Endothelial cell of umbilical vein (primary cell): ENCODE measurements at regions not wholly inside any gene's neighbourhood (a gene's known extent, or its start where the extent isn't known, plus 50 kb on each side); places are given as distances from the start of the nearest gene placed in this dataset.
A peak's percentile ranks its signal among the peaks of the same experiment; 100 is the strongest.

Source experiments
- BruUV-seq: library from RNA; stranded (reverse); fragments of 400-500 nt; replicated peaks from 2 replicates; lab custom pipeline; 2021; lab: Mats Ljungman, UMichigan
- CTCF ChIA-PET: fragments of 300-600, 350-600 bp; sonication (Branson Sonifier 250); formaldehyde crosslinking; loops from one replicate; lab custom pipeline; 2021; ENCODE audit warnings: antibody characterized with exemption, inconsistent platforms; lab: Charles Lee
- POLR2A ChIA-PET: fragments of 300-600, 350-600 bp; sonication (Branson Sonifier 250); formaldehyde crosslinking; loops from one replicate; lab custom pipeline; 2021; ENCODE audit warnings: antibody characterized with exemption, inconsistent platforms; lab: Charles Lee
- DNase-seq: peaks from one replicate; pipeline ENCODE4 v3.0.0-alpha.2; 2011; ENCODE audit warnings: low read depth, low spot score
- FAIRE-seq: peaks from 2 replicates; lab custom pipeline; 2011; peaks lifted over from hg19 to GRCh38; lab: Jason Lieb, UNC
- H2AFZ ChIP-seq: 2 replicates; pipeline ENCODE4 v1.6.0; 2012; ENCODE audit warnings: low read depth, low read length, control low read depth, inconsistent platforms
- H3K27ac ChIP-seq: 2 replicates; pipeline ENCODE4 v1.5.1; 2011; ENCODE audit warnings: low read depth, mild to moderate bottlenecking, control low read depth, low read length, moderate library complexity; ENCODE audit not compliant: insufficient read depth
- H3K27me3 ChIP-seq, 2 experiments: 2 replicates each; pipeline versions ENCODE4 v1.6.0 to v1.6.1; 2011; ENCODE audit warnings: low read length in 2 of 2, mixed read lengths in 1 of 2; ENCODE audit not compliant: control insufficient read depth in 2 of 2, insufficient read depth in 2 of 2
- H3K36me3 ChIP-seq, 2 experiments: 2 replicates in 1 of 2; 3 replicates in 1 of 2; pipeline ENCODE4 v1.5.1; 2011; ENCODE audit warnings: low read length in 2 of 2, mild to moderate bottlenecking in 1 of 2, moderate library complexity in 1 of 2; ENCODE audit not compliant: control insufficient read depth in 2 of 2, insufficient read depth in 2 of 2; ENCODE audit errors: extremely low read depth in 1 of 2
- H3K4me1 ChIP-seq: 3 replicates; pipeline ENCODE4 v1.5.1; 2011; ENCODE audit warnings: mild to moderate bottlenecking, low read length; ENCODE audit not compliant: control insufficient read depth, insufficient read depth; ENCODE audit errors: extremely low read depth
- H3K4me2 ChIP-seq: 2 replicates; pipeline ENCODE4 v1.6.1; 2011; ENCODE audit warnings: low read length, control low read depth, mixed read lengths; ENCODE audit not compliant: insufficient read depth
- H3K4me3 ChIP-seq, 3 experiments: fragments of 200-600 bp in 1 of 3; sonication (generic), shearing (Covaris generic) in 1 of 3; replicated peaks in 1 of 3; 2 replicates each; pipeline ENCODE4 v1.5.1; 2011 to 2016; ENCODE audit warnings: control low read depth in 3 of 3, low read length in 3 of 3, mild to moderate bottlenecking in 2 of 3, inconsistent platforms in 1 of 3, low read depth in 1 of 3, moderate library complexity in 1 of 3; ENCODE audit not compliant: insufficient read depth in 1 of 3
- H3K79me2 ChIP-seq: 2 replicates; pipeline ENCODE4 v1.6.0; 2012; ENCODE audit warnings: low read length, inconsistent platforms; ENCODE audit not compliant: control insufficient read depth, insufficient read depth
- H3K9ac ChIP-seq: replicated peaks from 2 replicates; pipeline ENCODE3; 2011; ENCODE audit warnings: low read length, control low read depth; ENCODE audit not compliant: insufficient read depth; ENCODE audit errors: extremely low read depth
- H3K9me1 ChIP-seq: replicated peaks from 3 replicates; pipeline ENCODE4 v1.6.0; 2011; ENCODE audit warnings: mild to moderate bottlenecking, low read length; ENCODE audit not compliant: control insufficient read depth, insufficient read depth; ENCODE audit errors: extremely low read depth
- H3K9me3 ChIP-seq: replicated peaks from 2 replicates; pipeline ENCODE4 v1.5.1; 2012; ENCODE audit warnings: low read length, inconsistent platforms; ENCODE audit not compliant: control insufficient read depth, insufficient read depth
- H4K20me1 ChIP-seq: replicated peaks from 2 replicates; pipeline ENCODE3; 2011; ENCODE audit warnings: mild to moderate bottlenecking, low read length; ENCODE audit not compliant: control insufficient read depth, insufficient read depth; ENCODE audit errors: extremely low read depth
- CTCF ChIP-seq, 2 donors: IDR thresholded peaks; 1 replicate in 1 of 2; 2 replicates in 1 of 2; pipeline ENCODE4 v1.5.1; 2011; ENCODE audit warnings: low read length in 2 of 2, mild to moderate bottlenecking in 2 of 2, moderate library complexity in 2 of 2, control low read depth in 1 of 2, inconsistent platforms in 1 of 2, low read depth in 1 of 2; ENCODE audit not compliant: insufficient read depth in 1 of 2; ENCODE audit errors: extremely low read depth in 1 of 2
- EZH2 ChIP-seq: IDR thresholded peaks from 2 replicates; pipeline ENCODE4 v1.6.1; 2012; ENCODE audit warnings: borderline replicate concordance, low read depth, mild to moderate bottlenecking, moderate library complexity, low read length, inconsistent platforms; ENCODE audit not compliant: severe bottlenecking
- FOS ChIP-seq: IDR thresholded peaks from 2 replicates; pipeline ENCODE4 v1.6.1; 2011; ENCODE audit warnings: mild to moderate bottlenecking, low read length, moderate library complexity, borderline replicate concordance; ENCODE audit not compliant: insufficient read depth
- JUN ChIP-seq: IDR thresholded peaks from 2 replicates; pipeline ENCODE4 v1.6.1; 2011; ENCODE audit warnings: borderline replicate concordance, low read depth; ENCODE audit not compliant: insufficient read length, insufficient read depth
- MAX ChIP-seq: IDR thresholded peaks from 2 replicates; pipeline ENCODE4 v1.6.1; 2011; ENCODE audit not compliant: insufficient read depth, insufficient read length
- MYC ChIP-seq: IDR thresholded peaks from one replicate; pipeline ENCODE4 v1.6.1; 2011; ENCODE audit warnings: mild to moderate bottlenecking, low read depth, low read length
- POLR2A ChIP-seq: IDR thresholded peaks from 2 replicates; pipeline ENCODE4 v1.6.1; 2012; ENCODE audit warnings: low read depth, mild to moderate bottlenecking, control low read depth, low read length
- POLR2AphosphoS5 ChIP-seq: IDR thresholded peaks from 2 replicates; pipeline ENCODE4 v1.6.1; 2012; ENCODE audit warnings: low read depth, mild to moderate bottlenecking, control low read depth, low read length, moderate library complexity; ENCODE audit not compliant: insufficient read depth
- dilution Hi-C: fragments of 300-500 bp; cut with MboI; formaldehyde crosslinking; loops from one replicate; pipeline ENCODE4 v1.15.0; 2019; ENCODE audit warnings: low sequenced_read_pairs; ENCODE audit not compliant: extremely low pct_ligation_motif_present
- intact Hi-C: fragments of 100-400 bp; cut with micrococcal nuclease; formaldehyde crosslinking; loops from one replicate; pipeline ENCODE4 v1.10.0; 2022

DNA sequence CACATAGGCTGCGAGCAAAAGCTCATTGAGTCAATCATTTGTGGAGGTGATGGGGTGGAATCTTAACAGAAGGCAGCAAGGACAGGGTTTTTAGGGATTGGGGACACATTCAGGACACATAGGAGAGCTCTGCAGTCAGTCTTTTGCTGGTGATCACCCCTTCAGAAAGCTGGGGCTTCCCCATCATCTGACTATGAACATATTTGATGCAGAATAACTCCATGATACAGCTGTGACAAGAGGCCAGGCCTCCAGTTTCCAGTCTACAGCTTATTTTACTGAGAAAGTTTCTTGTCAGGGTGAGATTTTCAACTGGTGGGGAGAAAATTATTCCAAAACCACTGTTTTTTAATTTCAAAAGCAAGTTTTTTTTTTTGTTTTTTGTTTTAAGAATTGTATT, 134.2 kb downstream of the TMEM30B start:
- H3K4me1 ChIP-seq, result peaks cover 28% of the 10 kb centered on the region
- no peak for FAIRE-seq
- intact Hi-C loops, result no loop called here
- DNase-seq, result no peak
- H2AFZ ChIP-seq, result peak overlapping the region; percentile 82
- TF ChIP-seq POLR2A (no peak), JUN (no peak), CTCF (IDR thresholded peaks at IDR 0.05; ENCODE audit: extremely low read depth in 1 of 2, insufficient read depth in 1 of 2, low read depth in 1 of 2, low read length in 2 of 2) (no peak), EZH2 (no peak), MAX (no peak), MYC (no peak), FOS (no peak), POLR2AphosphoS5 (no peak)
- no peak overlapping the region for H3K4me2 ChIP-seq
- POLR2A ChIA-PET, result interaction anchor here (0.8 kb wide), 1 partner anchor 21 kb away, joined by 3 read pairs; no protein-coding TSS in a partner anchor
- no peak overlapping the region for H3K4me3 ChIP-seq
- H3K79me2 ChIP-seq, result no peaks in the 10 kb centered on the region
- no peaks in the 10 kb centered on the region for H4K20me1 ChIP-seq
- no peaks in the 10 kb centered on the region for H3K9me3 ChIP-seq
- no peaks in the 10 kb centered on the region for H3K9me1 ChIP-seq
- CTCF ChIA-PET, result interaction anchor here (0.7 to 2.6 kb wide), 7 partner anchors 20 to 165 kb away, joined by 3 to 13 read pairs (median 3); no protein-coding TSS in a partner anchor
- H3K27me3 ChIP-seq, result no peaks in the 10 kb centered on the region
- dilution Hi-C loops, result no loop called here
- peak overlapping the region; percentile 84 for H3K27ac ChIP-seq
- BruUV-seq, result no TSS peak
- no peaks in the 10 kb centered on the region for H3K36me3 ChIP-seq
- H3K9ac ChIP-seq, result peak overlapping the region; percentile 24
